GM19351 (cell line): ENCODE measurements at regions not wholly inside any gene's neighbourhood (a gene's known extent, or its start where the extent isn't known, plus 50 kb on each side); places are given as distances from the start of the nearest gene placed in this dataset.

Experiments
- ATAC-seq: cut with Tn5 transposase; IDR thresholded peaks from one replicate; pipeline ENCODE4 v1.9.1; 2021; ENCODE audit warnings: mild to moderate bottlenecking, moderate library complexity; ENCODE audit not compliant: unreplicated experiment

GRCh38 chr17:5635949-5636348 lies 51.6 kb upstream of the NLRP1 start:
- no peak for ATAC-seq

- ATAC-seq = no peak
Measured at GRCh38 chr17:5638596-5638995, 54.3 kb upstream of the NLRP1 start.

GRCh38 chr17:5640726-5641125 lies 56.4 kb upstream of the NLRP1 start:
- ATAC-seq = no peak

GRCh38 chr17:5642752-5643151 lies 58.4 kb upstream of the NLRP1 start:
- ATAC-seq = no peak

GRCh38 chr17:5644065-5644464 lies 59.8 kb upstream of the NLRP1 start:
- ATAC-seq = no peak

GRCh38 chr17:5651348-5651747 lies 67.0 kb upstream of the NLRP1 start:
- no peak for ATAC-seq

- no peak for ATAC-seq
Measured at GRCh38 chr17:5661491-5662125, 77.3 kb upstream of the NLRP1 start.

- no peak for ATAC-seq
Measured at GRCh38 chr17:5662409-5663085, 78.2 kb upstream of the NLRP1 start.

GRCh38 chr17:5665164-5665563 lies 80.9 kb upstream of the NLRP1 start:
- ATAC-seq = no peak

- ATAC-seq = no peak
Measured at GRCh38 chr17:5667871-5668270, 83.6 kb upstream of the NLRP1 start.

GRCh38 chr17:5668557-5669138 lies 84.3 kb upstream of the NLRP1 start:
- ATAC-seq = no peak

- no peak for ATAC-seq
Measured at GRCh38 chr17:5669191-5669590, 84.9 kb upstream of the NLRP1 start.

GRCh38 chr17:5672141-5672540 lies 87.8 kb upstream of the NLRP1 start:
- ATAC-seq = no peak

GRCh38 chr17:5672815-5673430 lies 88.6 kb upstream of the NLRP1 start:
- no peak for ATAC-seq

GRCh38 chr17:5675625-5676421 lies 91.5 kb upstream of the NLRP1 start:
- ATAC-seq = no peak

- no peak for ATAC-seq
Measured at GRCh38 chr17:5677620-5678019, 93.3 kb upstream of the NLRP1 start.

- no peak for ATAC-seq
Measured at GRCh38 chr17:5678171-5678570, 93.9 kb upstream of the NLRP1 start.

GRCh38 chr17:5680766-5681165 lies 96.5 kb upstream of the NLRP1 start:
- ATAC-seq = no peak

- no peak for ATAC-seq
Measured at GRCh38 chr17:5683241-5683640, 98.9 kb upstream of the NLRP1 start.

GRCh38 chr17:5686074-5686635 lies 101.8 kb upstream of the NLRP1 start:
- ATAC-seq = no peak

- no peak for ATAC-seq
Measured at GRCh38 chr17:5687646-5688045, 103.3 kb upstream of the NLRP1 start.
